Left ventricle myocardium superior (tissue), 1 donor: ENCODE measurements at regions not wholly inside any gene's neighbourhood (a gene's known extent, or its start where the extent isn't known, plus 50 kb on each side); places are given as distances from the start of the nearest gene placed in this dataset.

ENCODE experiments used
- ATAC-seq: fragments of 200-7000 bp; cut with Tn5 transposase; one replicate; pipeline ENCODE4 v1.9.1; 2020; ENCODE audit warnings: mild to moderate bottlenecking, moderate library complexity
- DNase-seq: peaks from one replicate; pipeline ENCODE4 v3.0.0-alpha.2; 2020
- intact Hi-C: fragments of 100-400 bp; cut with micrococcal nuclease; formaldehyde crosslinking; loops from one replicate; pipeline ENCODE4 v1.11.0; 2022
- donor health status: DM: no; HTN: yes; CAD: no; lungs with severe emphysema.

GRCh38 chr5:167485061-167485774 lies 806.2 kb upstream of the WWC1 start:
- ATAC-seq, result no peak

GRCh38 chr5:167488371-167488770 lies 803.1 kb upstream of the WWC1 start:
- intact Hi-C loops, result no loop called here
- no peak for ATAC-seq

More at GRCh38 chr5:167485061-167485774, 806.2 kb upstream of the WWC1 start:
- intact Hi-C loops, result no loop called here
- no peak for DNase-seq

GRCh38 chr5:167489202-167489601 lies 802.2 kb upstream of the WWC1 start:
- DNase-seq (no peak), ATAC-seq (no peak)
- intact Hi-C loops, result no loop called here

More at GRCh38 chr5:167488371-167488770, 803.1 kb upstream of the WWC1 start:
- DNase-seq, result no peak

GRCh38 chr5:167503926-167504720 lies 787.3 kb upstream of the WWC1 start:
- intact Hi-C loops, result no loop called here
- ATAC-seq (no peak), DNase-seq (no peak)

GRCh38 chr5:167507463-167508233 lies 783.8 kb upstream of the WWC1 start:
- no peak for DNase-seq
- ATAC-seq, result no peak
- intact Hi-C loops, result no loop called here

- DNase-seq (no peak), ATAC-seq (no peak)
- intact Hi-C loops, result no loop called here
Measured at GRCh38 chr5:167509076-167509475, 782.4 kb upstream of the WWC1 start.

- no peak for ATAC-seq
- DNase-seq, result no peak
- intact Hi-C loops, result no loop called here
Measured at GRCh38 chr5:167511276-167511675, 780.2 kb upstream of the WWC1 start.

- intact Hi-C loops, result no loop called here
- ATAC-seq (no peak), DNase-seq (no peak)
Measured at GRCh38 chr5:167512111-167512510, 779.3 kb upstream of the WWC1 start.

GRCh38 chr5:167513381-167513780 lies 778.1 kb upstream of the WWC1 start:
- intact Hi-C loops, result no loop called here
- ATAC-seq, result no peak
- no peak for DNase-seq

- intact Hi-C loops, result no loop called here
- DNase-seq, result no peak
- no peak for ATAC-seq
Measured at GRCh38 chr5:167514461-167514860, 777.0 kb upstream of the WWC1 start.

GRCh38 chr5:167525004-167525403 lies 766.4 kb upstream of the WWC1 start:
- DNase-seq (no peak), ATAC-seq (no peak)
- intact Hi-C loops, result no loop called here

- intact Hi-C loops, result no loop called here
- DNase-seq (no peak), ATAC-seq (no peak)
Measured at GRCh38 chr5:167528651-167529050, 762.8 kb upstream of the WWC1 start.

GRCh38 chr5:167530548-167530947 lies 760.9 kb upstream of the WWC1 start:
- ATAC-seq, result no peak
- intact Hi-C loops, result no loop called here
- DNase-seq, result no peak

GRCh38 chr5:167533814-167534795 lies 757.3 kb upstream of the WWC1 start:
- no peak for ATAC-seq
- DNase-seq, result no peak
- intact Hi-C loops, result no loop called here

GRCh38 chr5:167539747-167540146 lies 751.7 kb upstream of the WWC1 start:
- DNase-seq (no peak), ATAC-seq (no peak)
- intact Hi-C loops, result no loop called here

- DNase-seq (no peak), ATAC-seq (no peak)
- intact Hi-C loops, result no loop called here
Measured at GRCh38 chr5:167546270-167546669, 745.2 kb upstream of the WWC1 start.

- no peak for DNase-seq
- no peak for ATAC-seq
- intact Hi-C loops, result no loop called here
Measured at GRCh38 chr5:167552356-167552755, 739.1 kb upstream of the WWC1 start.

GRCh38 chr5:167553511-167553910 lies 737.9 kb upstream of the WWC1 start:
- DNase-seq (no peak), ATAC-seq (no peak)
- intact Hi-C loops, result no loop called here
